HUES6 (cell line): ENCODE measurements at regions not wholly inside any gene's neighbourhood (a gene's known extent, or its start where the extent isn't known, plus 50 kb on each side); places are given as distances from the start of the nearest gene placed in this dataset.

Experiments used
- H3K27ac ChIP-seq: 2 replicates; pipeline ENCODE4 v1.7.0; 2013; ENCODE audit warnings: low read depth, mild to moderate bottlenecking, low read length, inconsistent platforms
- H3K27me3 ChIP-seq: 2 replicates; pipeline ENCODE4 v1.6.1; 2013; ENCODE audit warnings: low read length; ENCODE audit not compliant: control insufficient read depth, insufficient read depth
- H3K36me3 ChIP-seq: 2 replicates; pipeline ENCODE4 v1.6.1; 2013; ENCODE audit warnings: low read length; ENCODE audit not compliant: control insufficient read depth, insufficient read depth
- H3K4me1 ChIP-seq: 2 replicates; pipeline ENCODE4 v1.6.1; 2013; ENCODE audit warnings: low read length; ENCODE audit not compliant: control insufficient read depth, insufficient read depth
- H3K4me3 ChIP-seq: 2 replicates; pipeline ENCODE4 v1.5.1; 2013; ENCODE audit warnings: low read depth, low read length
- H3K9ac ChIP-seq: one replicate; pipeline ENCODE4 v1.6.1; 2013; ENCODE audit warnings: mild to moderate bottlenecking, low read length
- H3K9me3 ChIP-seq: 2 replicates; pipeline ENCODE4 v1.6.1; 2013; ENCODE audit warnings: low read depth, low read length; ENCODE audit not compliant: control insufficient read depth, insufficient read depth

DNA sequence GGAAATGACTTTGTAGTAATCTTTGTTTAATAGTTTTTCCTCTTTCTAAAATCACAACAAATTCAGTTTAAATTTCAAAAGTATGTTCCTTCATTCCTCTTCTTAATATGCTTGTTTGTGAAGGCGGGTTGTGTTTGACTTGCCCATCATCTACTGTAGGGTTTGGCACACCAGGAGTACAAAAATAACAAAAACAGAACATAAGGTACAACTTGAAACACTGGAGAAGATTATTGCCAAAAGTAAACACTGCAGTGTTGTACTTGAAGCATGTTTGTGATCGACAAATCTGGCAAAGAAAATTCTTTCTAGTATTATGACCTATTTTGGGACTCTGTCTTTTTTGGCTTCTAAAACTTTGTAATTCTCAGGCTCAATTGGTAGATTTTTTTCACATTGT lies 518.6 kb downstream of the SLITRK5 start:
- H3K4me3 ChIP-seq: no peak overlapping the region
- no peaks in the 10 kb centered on the region for H3K4me1 ChIP-seq
- no peaks in the 10 kb centered on the region for H3K27me3 ChIP-seq
- H3K36me3 ChIP-seq: no peaks in the 10 kb centered on the region
- H3K9me3 ChIP-seq: no peaks in the 10 kb centered on the region
- no peak overlapping the region for H3K9ac ChIP-seq
- H3K27ac ChIP-seq: no peak overlapping the region

DNA sequence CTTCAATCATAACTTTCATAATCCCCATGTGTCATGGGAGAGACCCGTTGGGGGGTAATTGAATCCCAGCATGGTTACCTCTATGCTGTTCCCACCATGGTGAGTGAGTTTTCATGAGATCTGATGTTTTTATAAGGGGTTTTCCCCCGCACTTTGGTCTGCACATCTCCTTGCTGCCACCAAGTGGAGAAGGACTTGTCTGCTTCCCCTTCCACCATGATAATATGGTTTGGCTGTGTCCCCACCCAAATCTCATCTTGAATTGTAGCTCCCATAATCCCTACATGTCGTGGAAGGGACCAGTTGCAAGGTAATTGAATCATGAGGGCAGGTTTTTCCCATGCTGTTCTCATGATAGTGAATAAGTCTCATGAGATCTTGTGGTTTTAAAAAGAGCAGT lies 524.9 kb downstream of the SLITRK5 start:
- Histone ChIP-seq H3K9me3 (peaks cover 9% of the 10 kb centered on the region), H3K27me3 (no peaks in the 10 kb centered on the region), H3K9ac (no peak overlapping the region), H3K27ac (no peak overlapping the region), H3K4me1 (no peaks in the 10 kb centered on the region), H3K36me3 (no peaks in the 10 kb centered on the region), H3K4me3 (no peak overlapping the region)

DNA sequence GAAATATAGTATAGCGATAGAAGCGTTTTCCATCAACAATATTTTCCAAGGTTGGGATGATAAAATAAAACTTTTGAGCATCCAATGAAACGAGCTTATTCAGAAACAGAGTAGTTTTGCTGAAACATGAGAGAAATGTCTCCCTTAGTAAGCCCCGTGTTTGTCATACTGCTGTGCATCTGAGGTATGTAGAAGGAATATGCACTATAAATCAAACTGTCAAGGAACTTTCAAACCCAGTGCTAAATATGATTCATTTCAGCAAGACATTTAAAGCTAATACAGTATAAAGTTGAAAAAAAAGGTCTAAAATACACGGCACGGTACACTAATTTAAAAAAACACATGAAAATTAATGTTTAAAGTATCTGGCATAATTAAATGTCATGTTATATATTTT lies 546.2 kb downstream of the SLITRK5 start:
- Histone ChIP-seq H3K27me3 (no peaks in the 10 kb centered on the region), H3K27ac (no peak overlapping the region), H3K4me1 (no peaks in the 10 kb centered on the region), H3K9me3 (no peaks in the 10 kb centered on the region), H3K9ac (no peak overlapping the region), H3K4me3 (no peak overlapping the region), H3K36me3 (no peaks in the 10 kb centered on the region)

GRCh38 chr13:88217883-88218282 lies 546.7 kb downstream of the SLITRK5 start:
- no peaks in the 10 kb centered on the region for H3K27me3 ChIP-seq
- no peaks in the 10 kb centered on the region for H3K9me3 ChIP-seq
- H3K27ac ChIP-seq: no peak overlapping the region
- no peak overlapping the region for H3K9ac ChIP-seq
- H3K36me3 ChIP-seq: no peaks in the 10 kb centered on the region
- no peaks in the 10 kb centered on the region for H3K4me1 ChIP-seq
- no peak overlapping the region for H3K4me3 ChIP-seq

DNA sequence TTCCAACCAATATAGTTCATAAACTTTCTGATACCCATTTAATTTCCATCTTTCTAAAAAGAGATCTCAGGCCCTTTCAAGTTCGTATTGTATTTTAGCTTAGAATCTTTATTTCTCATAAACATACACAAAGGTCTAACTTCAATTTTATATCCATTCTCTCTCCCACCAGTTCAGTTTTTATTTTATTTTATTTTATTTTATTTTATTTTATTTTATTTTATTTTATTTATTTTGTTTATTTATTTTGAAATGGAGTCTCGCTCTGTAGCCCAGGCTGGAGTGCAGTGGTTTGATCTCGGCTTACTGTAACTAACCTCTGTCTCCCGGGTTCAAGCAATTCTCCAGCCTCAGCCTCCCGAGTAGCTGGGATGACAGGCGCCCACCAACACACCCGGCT lies 552.8 kb downstream of the SLITRK5 start:
- H3K27ac ChIP-seq: no peak overlapping the region
- H3K4me3 ChIP-seq: no peak overlapping the region
- H3K9ac ChIP-seq: no peak overlapping the region

GRCh38 chr13:88235441-88235840 lies 564.3 kb downstream of the SLITRK5 start:
- H3K9me3 ChIP-seq: no peaks in the 10 kb centered on the region
- no peak overlapping the region for H3K4me3 ChIP-seq
- no peak overlapping the region for H3K27ac ChIP-seq
- no peaks in the 10 kb centered on the region for H3K36me3 ChIP-seq
- no peak overlapping the region for H3K9ac ChIP-seq
- no peaks in the 10 kb centered on the region for H3K4me1 ChIP-seq
- H3K27me3 ChIP-seq: no peaks in the 10 kb centered on the region

More for the DNA sequence above, 552.8 kb downstream of the SLITRK5 start:
- Histone ChIP-seq H3K9me3 (no peaks in the 10 kb centered on the region), H3K27me3 (no peaks in the 10 kb centered on the region), H3K4me1 (no peaks in the 10 kb centered on the region), H3K36me3 (no peaks in the 10 kb centered on the region)

DNA sequence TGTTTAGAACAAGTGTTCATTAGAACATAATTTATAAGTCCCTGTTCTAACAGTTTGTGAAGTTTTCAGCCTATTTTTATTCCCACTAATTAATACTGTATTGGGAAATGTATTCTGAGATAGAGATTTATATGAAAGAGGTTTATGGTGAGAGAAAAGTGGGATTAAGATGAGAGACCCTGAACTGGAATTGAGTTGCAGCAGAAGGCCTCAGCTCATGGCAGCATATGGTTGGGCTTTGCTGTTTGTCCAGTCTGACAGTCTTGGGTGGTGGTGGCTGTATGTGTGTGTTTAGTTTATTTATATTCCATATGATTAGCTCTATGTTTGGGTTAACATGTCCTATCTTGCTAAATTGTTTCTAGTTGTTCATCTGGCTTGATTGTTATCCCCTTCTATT lies 575.1 kb downstream of the SLITRK5 start:
- H3K9ac ChIP-seq: no peak overlapping the region

DNA sequence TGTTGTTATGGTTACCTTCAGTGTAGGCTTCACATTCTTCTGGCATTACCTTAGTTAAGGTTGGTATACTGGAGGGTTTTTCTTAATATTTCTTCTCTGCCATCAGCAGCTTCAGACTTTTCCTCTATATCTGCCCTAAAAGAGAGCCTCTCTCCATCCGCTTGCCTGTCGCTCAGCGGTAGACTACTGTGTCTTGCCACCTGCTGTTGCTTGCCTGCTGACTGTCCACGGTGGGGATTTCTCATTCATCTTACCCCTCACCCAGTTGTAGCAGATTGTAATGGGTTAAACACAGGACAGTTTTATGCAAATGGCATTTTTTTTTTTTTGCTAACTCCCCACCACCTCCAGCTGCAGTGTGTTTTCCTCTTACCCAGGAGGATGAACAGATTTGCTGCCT lies 577.2 kb downstream of the SLITRK5 start:
- no peak overlapping the region for H3K27ac ChIP-seq
- H3K4me3 ChIP-seq: no peak overlapping the region
- no peaks in the 10 kb centered on the region for H3K36me3 ChIP-seq
- peaks cover 6% of the 10 kb centered on the region for H3K4me1 ChIP-seq
- H3K9me3 ChIP-seq: no peaks in the 10 kb centered on the region
- no peak overlapping the region for H3K9ac ChIP-seq
- H3K27me3 ChIP-seq: no peaks in the 10 kb centered on the region

More for the DNA sequence above, 575.1 kb downstream of the SLITRK5 start:
- no peak overlapping the region for H3K4me3 ChIP-seq
- peaks cover 6% of the 10 kb centered on the region for H3K4me1 ChIP-seq
- no peaks in the 10 kb centered on the region for H3K36me3 ChIP-seq
- no peak overlapping the region for H3K27ac ChIP-seq
- H3K27me3 ChIP-seq: no peaks in the 10 kb centered on the region
- H3K9me3 ChIP-seq: no peaks in the 10 kb centered on the region

GRCh38 chr13:88257706-88258105 lies 586.5 kb downstream of the SLITRK5 start:
- Histone ChIP-seq H3K27me3 (no peaks in the 10 kb centered on the region), H3K9me3 (no peaks in the 10 kb centered on the region), H3K36me3 (no peaks in the 10 kb centered on the region), H3K4me1 (no peaks in the 10 kb centered on the region), H3K4me3 (no peak overlapping the region), H3K27ac (no peak overlapping the region), H3K9ac (no peak overlapping the region)

GRCh38 chr13:88263808-88264207 lies 592.6 kb downstream of the SLITRK5 start:
- no peaks in the 10 kb centered on the region for H3K36me3 ChIP-seq
- no peak overlapping the region for H3K27ac ChIP-seq
- no peaks in the 10 kb centered on the region for H3K27me3 ChIP-seq
- no peak overlapping the region for H3K9ac ChIP-seq
- no peaks in the 10 kb centered on the region for H3K9me3 ChIP-seq
- H3K4me3 ChIP-seq: no peak overlapping the region
- peaks cover 3% of the 10 kb centered on the region; the same call in 1 of the 2 replicates for H3K4me1 ChIP-seq

- Histone ChIP-seq H3K4me3 (no peak overlapping the region), H3K9me3 (peaks cover 15% of the 10 kb centered on the region), H3K27ac (no peak overlapping the region), H3K36me3 (no peaks in the 10 kb centered on the region), H3K9ac (no peak overlapping the region), H3K4me1 (no peaks in the 10 kb centered on the region), H3K27me3 (no peaks in the 10 kb centered on the region)
These were observed 610.7 kb downstream of the SLITRK5 start for GRCh38 chr13:88281841-88282240.

GRCh38 chr13:88285329-88285728 lies 614.2 kb downstream of the SLITRK5 start:
- H3K27me3 ChIP-seq: no peaks in the 10 kb centered on the region
- H3K9ac ChIP-seq: no peak overlapping the region
- no peaks in the 10 kb centered on the region for H3K4me1 ChIP-seq
- H3K27ac ChIP-seq: no peak overlapping the region
- H3K4me3 ChIP-seq: no peak overlapping the region
- peaks cover 15% of the 10 kb centered on the region for H3K9me3 ChIP-seq
- no peaks in the 10 kb centered on the region for H3K36me3 ChIP-seq
